ENCODE measurements at regions not wholly inside any gene's neighbourhood (a gene's known extent, or its start where the extent isn't known, plus 50 kb on each side); places are given as distances from the start of the nearest gene placed in this dataset.

- no peaks in the 10 kb centered on the region for H3K9me3 ChIP-seq
- 84 to 89% methylated on average over 8 to 14 of the region's 14 CpGs for WGBS, 2 donors (ENCODE audit: low coverage in 1 of 2)
- intact Hi-C loops (cut with DNase I; ENCODE audit: low total_unique reads) = no loop called here
- H3K4me1 ChIP-seq = no peaks in the 10 kb centered on the region
- H3K4me3 ChIP-seq = no peak overlapping the region
- H3K27ac ChIP-seq = no peak overlapping the region
- no peak for DNase-seq
- no peaks in the 10 kb centered on the region for H3K27me3 ChIP-seq
- no peaks in the 10 kb centered on the region for H3K36me3 ChIP-seq
- no peak for TF ChIP-seq POLR2A (IDR thresholded peaks at IDR 0.05)
- TF ChIP-seq CTCF (IDR thresholded peaks at IDR 0.05) = no peak
- TF ChIP-seq POLR2AphosphoS5 (IDR thresholded peaks at IDR 0.05) = no peak
- no peak for TF ChIP-seq EP300 (IDR thresholded peaks at IDR 0.05; ENCODE audit: low read depth)
- in situ Hi-C loops (cut with MboI; ENCODE audit: low pct_ligation_motif_present in 1 of 4, low pct_unique_long_range_greater_than_20kb in 1 of 4, low sequenced_read_pairs in 3 of 4) = no loop called here
Measured at GRCh38 chr1:209256766-209257350, 326.7 kb upstream of the CAMK1G start.

- no peaks in the 10 kb centered on the region for H3K4me1 ChIP-seq
- in situ Hi-C loops (cut with MboI; ENCODE audit: low pct_ligation_motif_present in 1 of 4, low pct_unique_long_range_greater_than_20kb in 1 of 4, low sequenced_read_pairs in 3 of 4) (no loop called here), intact Hi-C loops (cut with DNase I; ENCODE audit: low total_unique reads) (no loop called here)
- no peak overlapping the region for H3K4me3 ChIP-seq
- TF ChIP-seq EP300 (IDR thresholded peaks at IDR 0.05; ENCODE audit: low read depth) (no peak), POLR2A (IDR thresholded peaks at IDR 0.05) (no peak), POLR2AphosphoS5 (IDR thresholded peaks at IDR 0.05) (no peak), CTCF (IDR thresholded peaks at IDR 0.05) (no peak)
- peaks cover 0 to 3% of the 10 kb centered on the region in 2 donors for H3K9me3 ChIP-seq
- DNase-seq = no peak
- H3K27me3 ChIP-seq = no peaks in the 10 kb centered on the region
- no peak overlapping the region for H3K27ac ChIP-seq
- H3K36me3 ChIP-seq = no peaks in the 10 kb centered on the region
- WGBS, 2 donors (ENCODE audit: low coverage in 1 of 2) = 63 to 100% methylated on average over 1 of the region's 1 CpG
Measured at GRCh38 chr1:209257454-209257853, 326.1 kb upstream of the CAMK1G start.

- no peaks in the 10 kb centered on the region for H3K27me3 ChIP-seq
- in situ Hi-C loops (cut with MboI; ENCODE audit: low pct_ligation_motif_present in 1 of 4, low pct_unique_long_range_greater_than_20kb in 1 of 4, low sequenced_read_pairs in 3 of 4) = no loop called here
- no peaks in the 10 kb centered on the region for H3K36me3 ChIP-seq
- no peaks in the 10 kb centered on the region for H3K4me1 ChIP-seq
- H3K4me3 ChIP-seq = no peak overlapping the region
- peaks cover 0 to 5% of the 10 kb centered on the region in 2 donors for H3K9me3 ChIP-seq
- H3K27ac ChIP-seq = no peak overlapping the region
- no peak for DNase-seq
- TF ChIP-seq CTCF (IDR thresholded peaks at IDR 0.05) = no peak
- no peak for TF ChIP-seq EP300 (IDR thresholded peaks at IDR 0.05; ENCODE audit: low read depth)
- no peak for TF ChIP-seq POLR2A (IDR thresholded peaks at IDR 0.05)
- no peak for TF ChIP-seq POLR2AphosphoS5 (IDR thresholded peaks at IDR 0.05)
- WGBS, 2 donors (ENCODE audit: low coverage in 1 of 2) = 69 to 82% methylated on average over 2 of the region's 2 CpGs
- intact Hi-C loops (cut with DNase I; ENCODE audit: low total_unique reads) = no loop called here
Measured at GRCh38 chr1:209260136-209260535, 323.4 kb upstream of the CAMK1G start.

- no peaks in the 10 kb centered on the region for H3K4me1 ChIP-seq
- no peak for DNase-seq
- H3K9me3 ChIP-seq = peaks cover 0 to 5% of the 10 kb centered on the region in 2 donors
- H3K4me3 ChIP-seq = no peak overlapping the region
- no peaks in the 10 kb centered on the region for H3K27me3 ChIP-seq
- in situ Hi-C loops (cut with MboI; ENCODE audit: low pct_ligation_motif_present in 1 of 4, low pct_unique_long_range_greater_than_20kb in 1 of 4, low sequenced_read_pairs in 3 of 4) = no loop called here
- no peak for TF ChIP-seq CTCF (IDR thresholded peaks at IDR 0.05)
- no peak for TF ChIP-seq POLR2AphosphoS5 (IDR thresholded peaks at IDR 0.05)
- TF ChIP-seq EP300 (IDR thresholded peaks at IDR 0.05; ENCODE audit: low read depth) = no peak
- TF ChIP-seq POLR2A (IDR thresholded peaks at IDR 0.05) = no peak
- H3K36me3 ChIP-seq = no peaks in the 10 kb centered on the region
- WGBS, 2 donors (ENCODE audit: low coverage in 1 of 2) = 83 to 100% methylated on average over 1 of the region's 1 CpG
- no peak overlapping the region for H3K27ac ChIP-seq
- intact Hi-C loops (cut with DNase I; ENCODE audit: low total_unique reads) = no loop called here
Measured at GRCh38 chr1:209262631-209263030, 320.9 kb upstream of the CAMK1G start.
